H1 (cell line): ENCODE measurements at regions not wholly inside any gene's neighbourhood (a gene's known extent, or its start where the extent isn't known, plus 50 kb on each side); places are given as distances from the start of the nearest gene placed in this dataset.

ENCODE experiments used
- CTCF ChIA-PET: fragments of 300-600 bp; sonication (Branson Sonifier 250); formaldehyde crosslinking; loops from one replicate; lab custom pipeline; 2021; ENCODE audit not compliant: partially characterized antibody; lab: Charles Lee
- POLR2A ChIA-PET: fragments of 300-600 bp; sonication (Branson Sonifier 250); formaldehyde crosslinking; loops from one replicate; lab custom pipeline; 2021; ENCODE audit warnings: inconsistent platforms; ENCODE audit not compliant: partially characterized antibody; lab: Charles Lee
- DNase-seq, 2 experiments: peaks; one replicate each; pipeline versions ENCODE4 v3.0.0 to v3.0.0-alpha.2; 2010 to 2022; ENCODE audit warnings: low spot score in 2 of 2, low read depth in 1 of 2, mixed read lengths in 1 of 2
- FAIRE-seq: peaks from 2 replicates; lab custom pipeline; 2011; peaks lifted over from hg19 to GRCh38; lab: Jason Lieb, UNC
- H2AFZ ChIP-seq: 2 replicates; pipeline ENCODE4 v1.8.1; 2012; ENCODE audit warnings: low read length, inconsistent platforms
- H2AK5ac ChIP-seq: 2 replicates; pipeline ENCODE4 v1.6.1; 2013; ENCODE audit warnings: low read depth, low read length
- H2BK120ac ChIP-seq: replicated peaks from 2 replicates; pipeline ENCODE3; 2013; ENCODE audit warnings: low read depth, low read length, inconsistent platforms
- H2BK12ac ChIP-seq: 2 replicates; pipeline ENCODE4 v1.6.1; 2013; ENCODE audit warnings: low read depth, low read length
- H2BK15ac ChIP-seq: 2 replicates; pipeline ENCODE4 v1.6.1; 2013; ENCODE audit warnings: low read length
- H2BK20ac ChIP-seq: 2 replicates; pipeline ENCODE4 v1.6.1; 2013; ENCODE audit warnings: low read length
- H2BK5ac ChIP-seq: 2 replicates; pipeline ENCODE4 v1.6.1; 2013; ENCODE audit warnings: low read depth, low read length
- H3K14ac ChIP-seq: 2 replicates; pipeline ENCODE4 v1.6.1; 2013; ENCODE audit warnings: inconsistent platforms; ENCODE audit not compliant: insufficient read length
- H3K18ac ChIP-seq: 2 replicates; pipeline ENCODE4 v1.6.1; 2013; ENCODE audit warnings: low read length; ENCODE audit errors: extremely low read depth
- H3K23ac ChIP-seq: 2 replicates; pipeline ENCODE4 v1.6.1; 2013; ENCODE audit warnings: inconsistent platforms; ENCODE audit not compliant: insufficient read length
- H3K23me2 ChIP-seq: 2 replicates; pipeline ENCODE4 v1.6.1; 2013; ENCODE audit warnings: low read depth, low read length
- H3K27ac ChIP-seq: 2 replicates; pipeline ENCODE4 v1.6.1; 2011; ENCODE audit warnings: low read depth, low read length, inconsistent platforms
- H3K27me3 ChIP-seq, 4 experiments: replicated peaks in 1 of 4; 1 replicate in 1 of 4; 2 replicates in 3 of 4; pipeline versions ENCODE4 v1.6.1 to v1.8.1; 2011 to 2013; ENCODE audit warnings: low read length in 3 of 4, mild to moderate bottlenecking in 3 of 4, inconsistent platforms in 2 of 4, mixed read lengths in 2 of 4, moderate library complexity in 1 of 4; ENCODE audit not compliant: control insufficient read depth in 3 of 4, insufficient read depth in 3 of 4; ENCODE audit errors: extremely low read depth in 1 of 4
- H3K36me3 ChIP-seq, 4 experiments: 2 replicates each; pipeline versions ENCODE4 v1.6.1 to v1.8.1; 2011 to 2013; ENCODE audit warnings: mild to moderate bottlenecking in 4 of 4, low read length in 3 of 4, moderate library complexity in 2 of 4, control low read depth in 1 of 4, inconsistent platforms in 1 of 4; ENCODE audit not compliant: insufficient read depth in 4 of 4, control insufficient read depth in 2 of 4
- H3K4ac ChIP-seq: replicated peaks from 2 replicates; pipeline ENCODE3; 2013; ENCODE audit warnings: low read length, low read depth, mixed read lengths, inconsistent platforms; ENCODE audit not compliant: insufficient read length
- H3K4me1 ChIP-seq, 4 experiments: replicated peaks in 1 of 4; 1 replicate in 1 of 4; 2 replicates in 3 of 4; pipeline versions ENCODE4 v1.6.1 to v1.8.1; 2011 to 2013; ENCODE audit warnings: low read length in 3 of 4, inconsistent platforms in 2 of 4, mixed read lengths in 1 of 4; ENCODE audit not compliant: insufficient read depth in 4 of 4, control insufficient read depth in 3 of 4
- H3K4me2 ChIP-seq, 2 experiments: 2 replicates each; pipeline versions ENCODE4 v1.6.1 to v1.8.1; 2011 to 2013; ENCODE audit warnings: low read depth in 2 of 2, low read length in 2 of 2, control low read depth in 1 of 2, inconsistent platforms in 1 of 2, mild to moderate bottlenecking in 1 of 2; ENCODE audit not compliant: insufficient read depth in 1 of 2
- H3K4me3 ChIP-seq, 4 experiments: fragments of 200-600, 300-600 bp in 1 of 4; sonication (generic), shearing (Covaris generic), sonication (Bioruptor Twin) in 1 of 4; 2 replicates each; pipeline versions ENCODE4 v1.5.1 to v1.8.1; 2011 to 2016; ENCODE audit warnings: low read length in 4 of 4, low read depth in 3 of 4, control low read depth in 2 of 4, inconsistent platforms in 2 of 4, mild to moderate bottlenecking in 2 of 4, mixed read lengths in 1 of 4, moderate library complexity in 1 of 4; ENCODE audit not compliant: insufficient read depth in 2 of 4; ENCODE audit errors: extremely low read depth in 1 of 4
- H3K56ac ChIP-seq: replicated peaks from 2 replicates; pipeline ENCODE3; 2013; ENCODE audit warnings: low read depth, mild to moderate bottlenecking, mixed read lengths, low read length, inconsistent platforms; ENCODE audit not compliant: insufficient read length
- H3K79me1 ChIP-seq: 2 replicates; pipeline ENCODE4 v1.6.1; 2013; ENCODE audit warnings: low read depth, low read length, control low read depth
- H3K79me2 ChIP-seq, 2 experiments: 2 replicates each; pipeline versions ENCODE4 v1.6.1 to v1.8.1; 2012 to 2013; ENCODE audit warnings: low read length in 2 of 2, mild to moderate bottlenecking in 2 of 2, inconsistent platforms in 1 of 2; ENCODE audit not compliant: insufficient read depth in 2 of 2, control insufficient read depth in 1 of 2
- H3K9ac ChIP-seq, 4 experiments: replicated peaks in 1 of 4; 1 replicate in 1 of 4; 2 replicates in 3 of 4; pipeline versions ENCODE4 v1.6.1 to v1.8.1; 2011 to 2013; ENCODE audit warnings: low read depth in 3 of 4, low read length in 3 of 4, control low read depth in 2 of 4, mild to moderate bottlenecking in 2 of 4, moderate library complexity in 2 of 4, inconsistent platforms in 1 of 4; ENCODE audit errors: extremely low read depth in 1 of 4
- H3K9me3 ChIP-seq, 2 experiments: 2 replicates each; pipeline versions ENCODE4 v1.6.1 to v1.8.1; 2012 to 2013; ENCODE audit warnings: mild to moderate bottlenecking in 2 of 2, moderate library complexity in 2 of 2, control low read depth in 1 of 2, inconsistent platforms in 1 of 2, low read depth in 1 of 2, low read length in 1 of 2, mixed read lengths in 1 of 2; ENCODE audit not compliant: insufficient read depth in 2 of 2
- H4K20me1 ChIP-seq, 2 experiments: replicated peaks in 1 of 2; 2 replicates each; pipeline versions ENCODE3 to v1.8.1; 2011 to 2013; ENCODE audit warnings: inconsistent platforms in 2 of 2, low read length in 2 of 2, mild to moderate bottlenecking in 1 of 2; ENCODE audit not compliant: insufficient read depth in 2 of 2, control insufficient read depth in 1 of 2
- H4K5ac ChIP-seq: 2 replicates; pipeline ENCODE4 v1.6.1; 2013; ENCODE audit warnings: low read length, low read depth, mixed read lengths, inconsistent platforms; ENCODE audit not compliant: insufficient read length
- H4K8ac ChIP-seq: 2 replicates; pipeline ENCODE4 v1.8.0; 2013; ENCODE audit warnings: mild to moderate bottlenecking, moderate library complexity, low read length, inconsistent platforms; ENCODE audit not compliant: insufficient read depth; ENCODE audit errors: extremely low read depth
- H4K91ac ChIP-seq: replicated peaks from 2 replicates; pipeline ENCODE3; 2013; ENCODE audit warnings: low read length, mixed read lengths, inconsistent platforms; ENCODE audit not compliant: insufficient read length
- ASH2L ChIP-seq: fragments of 200-600, 300-600 bp; sonication (generic); IDR thresholded peaks from one replicate; pipeline ENCODE4 v1.7.1; 2017; ENCODE audit warnings: low read length
- CBX8 ChIP-seq: fragments of 300-800, 300-1000 bp; sonication (generic); IDR thresholded peaks from 2 replicates; pipeline ENCODE4 v1.7.1; 2016; ENCODE audit warnings: low read depth, low read length, borderline replicate concordance
- CHD2 ChIP-seq: IDR thresholded peaks from 2 replicates; pipeline ENCODE4 v1.6.1; 2012; ENCODE audit warnings: low read length, improper control_type of control experiment
- RFX5 ChIP-seq: IDR thresholded peaks from 2 replicates; pipeline ENCODE4 v1.6.1; 2011; ENCODE audit warnings: low read depth, low read length, improper control_type of control experiment, borderline replicate concordance
- SP2 ChIP-seq: IDR thresholded peaks from 2 replicates; pipeline ENCODE4 v1.6.1; 2012; ENCODE audit warnings: mild to moderate bottlenecking, low read length, inconsistent platforms
- TEAD4 ChIP-seq: IDR thresholded peaks from 2 replicates; pipeline ENCODE4 v1.6.1; 2012; ENCODE audit warnings: low read depth, low read length, inconsistent platforms, mixed read lengths
- WGBS, 2 experiments: shearing (Covaris generic) in 1 of 2; methylation state at CpG; one replicate each; pipeline versions ENCODE4 v1.1.6 to v1.1.7; 2013 to 2015; ENCODE audit warnings: low lambda C conversion rate in 2 of 2, mixed read lengths in 2 of 2, inconsistent platforms in 1 of 2, low coverage in 1 of 2, missing lambda C conversion rate in 1 of 2; ENCODE audit not compliant: insufficient replicate concordance in 2 of 2, insufficient coverage in 1 of 2, insufficient read length in 1 of 2; ENCODE audit errors: extremely low coverage in 1 of 2, missing lambda C conversion rate in 1 of 2; 5-methylcytosine and 5-hydroxymethylcytosine counted together

- Histone ChIP-seq H2AFZ (no peak overlapping the region), H3K23me2 (no peaks in the 10 kb centered on the region), H3K36me3 (no peaks in the 10 kb centered on the region; a peak in 1 of 8 replicates), H3K9me3 (peaks cover 0 to 4% of the 10 kb centered on the region in 2 experiments; a peak in 1 of 4 replicates), H2BK15ac (no peak overlapping the region), H3K14ac (no peak overlapping the region), H2AK5ac (no peak overlapping the region), H3K4me1 (peaks cover 0 to 6% (median 4%) of the 10 kb centered on the region in 4 experiments; a peak in 4 of 7 replicates), H2BK120ac (no peak overlapping the region), H2BK5ac (no peak overlapping the region), H3K79me1 (no peaks in the 10 kb centered on the region), H2BK20ac (no peak overlapping the region), H4K8ac (no peak overlapping the region), H3K27me3 (no peaks in the 10 kb centered on the region), H3K56ac (no peak overlapping the region), H3K9ac (no peak overlapping the region), H2BK12ac (no peak overlapping the region), H3K4ac (no peak overlapping the region), H3K4me3 (no peak overlapping the region), H3K27ac (no peak overlapping the region), H3K4me2 (no peak overlapping the region), H4K91ac (no peak overlapping the region), H3K79me2 (no peaks in the 10 kb centered on the region), H4K20me1 (no peaks in the 10 kb centered on the region), H3K23ac (no peak overlapping the region), H4K5ac (no peak overlapping the region), H3K18ac (no peak overlapping the region)
- POLR2A ChIA-PET: interaction anchor here (1.0 kb wide), 1 partner anchor 14 kb away, joined by 3 read pairs; no protein-coding TSS in a partner anchor
- DNase-seq (no peak), FAIRE-seq (no peak)
- WGBS, 2 experiments: 88% methylated on average over 4 of the region's 4 CpGs; no CpG with 5 or more reads in 1 of the 2 experiments
- CTCF ChIA-PET: interaction anchor here (0.6 kb wide), 1 partner anchor 522 kb away, joined by 4 read pairs; no protein-coding TSS in a partner anchor
- TF ChIP-seq ASH2L: no peak
- no peak for TF ChIP-seq TEAD4
- TF ChIP-seq CBX8: no peak
- no peak for TF ChIP-seq RFX5
- no peak for TF ChIP-seq CHD2
- TF ChIP-seq SP2: no peak
Observed at GRCh38 chr4:123233136-123233768, 163.3 kb upstream of the SPRY1 start.
